NCI-H2107 (cell line): ENCODE measurements at regions not wholly inside any gene's neighbourhood (a gene's known extent, or its start where the extent isn't known, plus 50 kb on each side); places are given as distances from the start of the nearest gene placed in this dataset.

Experiments used
- DNase-seq: peaks from one replicate; lab custom pipeline; 2025; lab: John Stamatoyannopoulos, UW

DNA sequence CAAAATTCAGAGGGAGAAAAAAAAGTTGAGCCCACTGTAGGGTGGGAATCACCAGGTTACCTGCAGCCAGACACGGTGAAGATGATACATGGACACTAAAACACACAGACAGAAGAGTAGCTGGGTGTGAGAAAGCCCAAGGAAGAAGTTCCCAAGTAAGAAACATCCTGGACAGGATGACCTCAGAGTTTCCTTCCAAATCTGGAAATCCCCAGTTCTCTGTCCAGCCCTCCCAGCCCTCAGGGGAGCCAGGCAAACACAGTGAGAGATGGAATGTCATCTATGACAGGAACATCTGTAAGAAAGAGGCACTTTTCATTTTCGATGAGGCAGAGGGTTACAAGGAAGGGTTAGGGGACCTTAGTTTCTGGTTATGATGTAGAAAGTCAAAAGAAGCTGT lies 125.1 kb upstream of the LYZL1 start:
- no peak for DNase-seq

GRCh38 chr10:29166713-29167112 lies 122.2 kb upstream of the LYZL1 start:
- no peak for DNase-seq

DNA sequence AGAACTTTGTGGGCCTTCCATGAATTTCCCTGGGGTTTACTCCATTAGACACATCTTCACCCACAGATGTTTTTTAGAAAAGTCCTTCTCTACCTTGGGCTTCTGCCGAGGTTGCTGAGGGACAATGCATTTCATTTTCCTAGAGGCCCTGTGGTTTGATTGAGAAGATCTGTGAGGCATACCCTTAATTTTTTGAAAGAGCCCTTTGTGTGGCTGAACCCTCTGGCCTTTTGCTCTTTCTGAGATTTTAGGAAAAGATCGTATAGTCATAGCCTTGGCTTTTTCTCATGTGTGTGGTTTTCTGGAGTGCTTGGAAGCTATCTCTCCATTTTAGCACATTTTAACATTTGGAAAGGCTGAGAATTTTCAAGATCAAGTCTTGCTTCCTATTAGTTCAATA lies 119.8 kb upstream of the LYZL1 start:
- no peak for DNase-seq

- no peak for DNase-seq
These were observed 117.2 kb upstream of the LYZL1 start for GRCh38 chr10:29171717-29172116.

- no peak for DNase-seq
These were observed 114.5 kb upstream of the LYZL1 start for GRCh38 chr10:29174389-29174788.

GRCh38 chr10:29176845-29177832 lies 111.7 kb upstream of the LYZL1 start:
- no peak for DNase-seq

- no peak for DNase-seq
These were observed 106.9 kb upstream of the LYZL1 start for GRCh38 chr10:29181936-29182335.

- no peak for DNase-seq
These were observed 105.4 kb upstream of the LYZL1 start for GRCh38 chr10:29183301-29183945.

DNA sequence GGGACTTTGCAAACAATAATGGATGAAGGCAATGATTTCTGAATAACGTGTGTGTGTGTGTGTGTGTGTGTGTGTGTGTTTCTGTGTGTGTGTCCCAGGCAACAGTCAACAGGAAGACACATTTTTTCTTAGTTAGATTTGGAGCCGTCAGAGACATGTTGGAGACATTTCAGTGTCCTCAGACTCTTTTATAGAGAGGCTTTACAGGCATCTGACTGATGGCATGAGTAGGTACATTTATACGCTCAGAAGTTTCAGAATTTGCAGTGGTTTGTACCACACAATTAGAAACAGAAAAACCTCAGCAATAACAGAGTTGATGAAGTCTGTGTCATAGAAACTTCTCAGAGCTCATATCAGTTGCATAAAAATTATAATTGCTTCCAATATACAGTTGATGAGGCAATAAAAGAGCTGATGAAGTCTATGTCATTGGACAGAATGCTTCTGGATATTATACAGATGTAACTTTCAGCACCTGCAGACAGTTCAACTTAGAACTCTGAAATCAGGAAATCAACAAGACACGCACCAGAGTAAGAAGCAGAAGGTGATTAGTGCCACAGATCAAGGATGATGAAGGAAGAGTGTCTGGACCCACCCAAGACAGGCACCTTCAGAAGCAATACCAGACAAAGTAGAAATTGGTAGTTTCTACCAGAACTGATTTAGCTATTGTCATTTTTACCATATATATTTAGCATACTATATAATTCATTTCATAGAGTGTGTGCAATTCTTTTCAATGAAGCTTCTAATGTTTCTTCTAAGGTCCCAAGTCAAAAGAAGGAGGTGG lies 104.5 kb upstream of the LYZL1 start:
- no peak for DNase-seq

DNA sequence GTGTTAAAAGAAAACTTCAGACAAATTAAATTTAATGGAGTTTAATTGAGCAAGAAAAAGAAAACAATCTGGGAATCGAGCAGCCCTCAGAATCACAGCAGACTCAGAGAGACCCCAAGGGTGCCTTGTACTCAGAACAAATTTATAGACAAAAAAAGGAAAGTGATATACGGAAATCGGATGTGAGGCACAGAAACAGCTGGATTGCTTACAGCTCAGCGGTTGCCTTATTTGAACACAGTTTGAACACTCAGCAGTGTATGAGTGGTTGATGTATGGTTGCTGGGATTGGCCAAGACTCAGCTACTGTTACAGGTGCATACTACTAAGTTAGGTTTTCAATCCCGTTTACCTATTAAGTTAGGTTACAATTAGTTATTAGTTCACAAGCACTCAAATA lies 103.8 kb upstream of the LYZL1 start:
- no peak for DNase-seq

- no peak for DNase-seq
These were observed 102.6 kb upstream of the LYZL1 start for GRCh38 chr10:29186221-29186620.

GRCh38 chr10:29189256-29189655 lies 99.6 kb upstream of the LYZL1 start:
- DNase-seq: no peak

- no peak for DNase-seq
These were observed 97.2 kb upstream of the LYZL1 start for GRCh38 chr10:29191674-29192073.

GRCh38 chr10:29199339-29199738 lies 89.5 kb upstream of the LYZL1 start:
- no peak for DNase-seq

- no peak for DNase-seq
These were observed 88.8 kb upstream of the LYZL1 start for GRCh38 chr10:29199941-29200679.

- DNase-seq: no peak
These were observed 86.4 kb upstream of the LYZL1 start for GRCh38 chr10:29202386-29202940.

DNA sequence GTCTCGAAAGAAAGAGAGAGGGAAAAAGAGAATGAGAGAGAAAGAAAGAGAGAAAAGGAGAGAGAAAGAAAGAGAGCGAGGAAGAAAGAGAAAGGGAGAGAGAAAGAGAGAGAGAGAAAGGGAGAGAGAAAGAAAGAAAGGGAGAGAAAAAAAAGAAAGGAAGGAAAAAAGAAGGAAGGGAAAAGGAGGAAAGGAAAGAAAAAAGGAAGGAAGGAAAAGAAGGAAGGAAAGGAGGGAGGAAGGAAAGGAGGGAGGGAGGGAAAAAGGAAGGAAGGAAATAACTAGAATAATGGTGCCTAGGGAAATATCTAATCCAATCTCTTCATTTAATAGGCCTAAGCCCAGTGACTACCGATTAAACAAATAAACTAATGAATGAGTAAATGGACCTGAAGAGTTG lies 85.4 kb upstream of the LYZL1 start:
- DNase-seq: no peak

GRCh38 chr10:29204070-29204800 lies 84.6 kb upstream of the LYZL1 start:
- no peak for DNase-seq

- no peak for DNase-seq
These were observed 83.1 kb upstream of the LYZL1 start for GRCh38 chr10:29205787-29206186.

- DNase-seq: no peak
These were observed 80.0 kb upstream of the LYZL1 start for GRCh38 chr10:29208845-29209244.

- no peak for DNase-seq
These were observed 79.0 kb upstream of the LYZL1 start for GRCh38 chr10:29209830-29210229.
